ENCODE measurements at regions not wholly inside any gene's neighbourhood (a gene's known extent, or its start where the extent isn't known, plus 50 kb on each side); places are given as distances from the start of the nearest gene placed in this dataset.
A peak's percentile ranks its signal among the peaks of the same experiment; 100 is the strongest.

DNA sequence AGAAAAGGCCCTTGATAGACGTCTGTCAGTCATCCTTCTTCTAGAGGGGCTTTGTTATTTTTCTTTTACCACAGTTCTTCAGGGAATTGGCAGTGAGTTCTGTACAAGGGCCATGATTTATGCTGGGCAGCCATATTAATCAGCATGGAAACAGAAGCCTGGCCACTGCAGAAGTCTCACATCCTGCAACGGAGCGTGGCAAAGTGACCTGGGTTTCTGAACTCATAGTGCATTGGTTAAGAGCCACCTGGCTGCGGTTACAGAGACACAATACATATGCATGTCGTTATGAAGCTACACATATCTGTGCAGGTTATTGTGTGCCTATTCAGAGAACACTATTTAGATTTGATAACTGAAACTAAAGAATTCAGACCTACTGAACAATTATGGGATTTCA lies 419.4 kb upstream of the CELF2 start:
- Histone ChIP-seq H3K27me3 (ENCODE audit: control insufficient read depth in 4 of 4, insufficient read depth in 4 of 4, low read length in 3 of 4) (peaks cover 0 to 2% (median 0%) of the 10 kb centered on the region in 4 donors), H3K27ac (ENCODE audit: low read depth in 1 of 2, low read length in 2 of 2) (no peak overlapping the region), H3K36me3 (ENCODE audit: control insufficient read depth in 4 of 4, insufficient read depth in 3 of 4, low read depth in 1 of 4, low read length in 3 of 4) (no peaks in the 10 kb centered on the region), H3K9me3 (ENCODE audit: control insufficient read depth in 4 of 4, low read length in 3 of 4) (no peaks in the 10 kb centered on the region), H3K4me1 (ENCODE audit: control insufficient read depth in 4 of 4, insufficient read depth in 4 of 4, low read length in 3 of 4) (no peaks in the 10 kb centered on the region), H3K4me3 (ENCODE audit: low read depth in 1 of 3, low read length in 3 of 3) (no peak overlapping the region), H3K9ac (ENCODE audit: low read depth in 1 of 2, low read length in 2 of 2) (no peak overlapping the region)
- no peak for DNase-seq (ENCODE audit: low spot score)
- 85% methylated on average over 5 of the region's 5 CpGs for WGBS
- TF ChIP-seq HNF4A (conservative IDR thresholded peaks at IDR 0.05) (no peak), TAF1 (conservative IDR thresholded peaks at IDR 0.05) (no peak), FOXA2 (IDR thresholded peaks at IDR 0.05) (no peak), RAD21 (IDR thresholded peaks at IDR 0.05) (no peak), RXRA (IDR thresholded peaks at IDR 0.05) (no peak), YY1 (IDR thresholded peaks at IDR 0.05) (no peak), NR2F2 (IDR thresholded peaks at IDR 0.05) (no peak), EGR1 (IDR thresholded peaks at IDR 0.05; ENCODE audit: low read depth in 2 of 2) (no peak)
- TF ChIP-seq, protein P1, sequence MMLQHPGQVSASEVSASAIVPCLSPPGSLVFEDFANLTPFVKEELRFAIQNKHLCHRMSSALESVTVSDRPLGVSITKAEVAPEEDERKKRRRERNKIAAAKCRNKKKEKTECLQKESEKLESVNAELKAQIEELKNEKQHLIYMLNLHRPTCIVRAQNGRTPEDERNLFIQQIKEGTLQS (IDR thresholded peaks at IDR 0.05), result no peak
- TF ChIP-seq, protein P2, sequence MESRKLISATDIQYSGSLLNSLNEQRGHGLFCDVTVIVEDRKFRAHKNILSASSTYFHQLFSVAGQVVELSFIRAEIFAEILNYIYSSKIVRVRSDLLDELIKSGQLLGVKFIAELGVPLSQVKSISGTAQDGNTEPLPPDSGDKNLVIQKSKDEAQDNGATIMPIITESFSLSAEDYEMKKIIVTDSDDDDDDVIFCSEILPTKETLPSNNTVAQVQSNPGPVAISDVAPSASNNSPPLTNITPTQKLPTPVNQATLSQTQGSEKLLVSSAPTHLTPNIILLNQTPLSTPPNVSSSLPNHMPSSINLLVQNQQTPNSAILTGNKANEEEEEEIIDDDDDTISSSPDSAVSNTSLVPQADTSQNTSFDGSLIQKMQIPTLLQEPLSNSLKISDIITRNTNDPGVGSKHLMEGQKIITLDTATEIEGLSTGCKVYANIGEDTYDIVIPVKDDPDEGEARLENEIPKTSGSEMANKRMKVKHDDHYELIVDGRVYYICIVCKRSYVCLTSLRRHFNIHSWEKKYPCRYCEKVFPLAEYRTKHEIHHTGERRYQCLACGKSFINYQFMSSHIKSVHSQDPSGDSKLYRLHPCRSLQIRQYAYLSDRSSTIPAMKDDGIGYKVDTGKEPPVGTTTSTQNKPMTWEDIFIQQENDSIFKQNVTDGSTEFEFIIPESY (IDR thresholded peaks at IDR 0.05), result no peak
- TF ChIP-seq, protein P3, sequence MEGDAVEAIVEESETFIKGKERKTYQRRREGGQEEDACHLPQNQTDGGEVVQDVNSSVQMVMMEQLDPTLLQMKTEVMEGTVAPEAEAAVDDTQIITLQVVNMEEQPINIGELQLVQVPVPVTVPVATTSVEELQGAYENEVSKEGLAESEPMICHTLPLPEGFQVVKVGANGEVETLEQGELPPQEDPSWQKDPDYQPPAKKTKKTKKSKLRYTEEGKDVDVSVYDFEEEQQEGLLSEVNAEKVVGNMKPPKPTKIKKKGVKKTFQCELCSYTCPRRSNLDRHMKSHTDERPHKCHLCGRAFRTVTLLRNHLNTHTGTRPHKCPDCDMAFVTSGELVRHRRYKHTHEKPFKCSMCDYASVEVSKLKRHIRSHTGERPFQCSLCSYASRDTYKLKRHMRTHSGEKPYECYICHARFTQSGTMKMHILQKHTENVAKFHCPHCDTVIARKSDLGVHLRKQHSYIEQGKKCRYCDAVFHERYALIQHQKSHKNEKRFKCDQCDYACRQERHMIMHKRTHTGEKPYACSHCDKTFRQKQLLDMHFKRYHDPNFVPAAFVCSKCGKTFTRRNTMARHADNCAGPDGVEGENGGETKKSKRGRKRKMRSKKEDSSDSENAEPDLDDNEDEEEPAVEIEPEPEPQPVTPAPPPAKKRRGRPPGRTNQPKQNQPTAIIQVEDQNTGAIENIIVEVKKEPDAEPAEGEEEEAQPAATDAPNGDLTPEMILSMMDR (IDR thresholded peaks at IDR 0.05; ENCODE audit: low read depth, low read length, missing input control), result no peak

DNA sequence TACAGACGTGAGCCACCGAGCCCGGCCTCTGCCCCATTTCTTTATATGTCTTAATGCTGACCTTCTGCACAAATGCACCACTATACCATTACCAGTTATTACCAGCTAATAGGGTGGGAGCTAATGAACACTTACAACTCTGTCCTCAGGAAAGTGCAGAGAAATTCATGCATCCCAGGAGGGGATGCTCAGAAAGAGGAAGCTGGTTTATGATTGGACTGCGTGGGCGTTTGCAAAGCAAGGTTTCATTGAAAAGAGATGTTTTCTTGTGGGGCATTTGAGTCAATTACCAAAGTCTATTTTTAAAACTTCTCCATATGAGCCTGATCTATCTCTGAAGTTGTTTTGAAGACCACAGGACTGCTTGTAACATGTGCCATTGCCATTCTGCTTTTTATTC lies 417.7 kb upstream of the CELF2 start:
- TF ChIP-seq YY1 (IDR thresholded peaks at IDR 0.05), result no peak
- H3K27ac ChIP-seq (ENCODE audit: low read depth in 1 of 2, low read length in 2 of 2), result no peak overlapping the region
- 83% methylated on average over 5 of the region's 5 CpGs for WGBS

DNA sequence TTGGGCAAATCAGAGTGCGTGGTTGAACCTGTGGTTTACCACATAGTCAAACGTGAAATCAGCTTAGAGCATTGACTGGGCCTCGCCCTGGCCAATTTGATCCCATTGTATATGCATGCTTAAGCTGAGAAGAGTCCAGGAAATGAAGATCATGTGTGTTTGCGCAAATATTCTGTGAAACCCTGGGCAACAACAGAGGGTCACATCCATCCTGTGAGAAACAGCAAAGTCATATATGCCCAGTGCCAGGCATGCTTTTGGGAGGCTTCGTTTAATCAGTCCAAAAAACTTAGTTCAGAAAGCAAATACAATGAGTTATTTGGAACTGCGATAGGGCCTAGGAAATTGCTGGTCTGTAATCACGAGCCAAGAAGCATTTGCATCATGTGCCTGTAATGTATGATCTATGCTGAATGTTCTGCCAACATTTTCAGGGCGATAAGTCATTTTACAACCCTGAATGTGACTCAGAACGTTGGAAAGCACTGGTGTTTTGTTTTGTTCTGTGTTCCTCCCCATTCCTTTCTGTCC lies 412.1 kb upstream of the CELF2 start:
- Histone ChIP-seq H3K27ac (ENCODE audit: low read depth in 1 of 2, low read length in 2 of 2) (no peak overlapping the region), H3K9me3 (ENCODE audit: control insufficient read depth in 4 of 4, low read length in 3 of 4) (no peaks in the 10 kb centered on the region), H3K4me3 (ENCODE audit: low read depth in 1 of 3, low read length in 3 of 3) (no peak overlapping the region), H3K27me3 (ENCODE audit: control insufficient read depth in 4 of 4, insufficient read depth in 4 of 4, low read length in 3 of 4) (no peaks in the 10 kb centered on the region), H3K9ac (ENCODE audit: low read depth in 1 of 2, low read length in 2 of 2) (no peak overlapping the region), H3K36me3 (ENCODE audit: control insufficient read depth in 4 of 4, insufficient read depth in 3 of 4, low read depth in 1 of 4, low read length in 3 of 4) (no peaks in the 10 kb centered on the region), H3K4me1 (ENCODE audit: control insufficient read depth in 4 of 4, insufficient read depth in 4 of 4, low read length in 3 of 4) (no peaks in the 10 kb centered on the region)
- no peak for DNase-seq (ENCODE audit: low spot score)
- TF ChIP-seq, protein P4, sequence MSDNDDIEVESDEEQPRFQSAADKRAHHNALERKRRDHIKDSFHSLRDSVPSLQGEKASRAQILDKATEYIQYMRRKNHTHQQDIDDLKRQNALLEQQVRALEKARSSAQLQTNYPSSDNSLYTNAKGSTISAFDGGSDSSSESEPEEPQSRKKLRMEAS (IDR thresholded peaks at IDR 0.05), result no peak
- TF ChIP-seq FOXA2 (IDR thresholded peaks at IDR 0.05), result no peak
- TF ChIP-seq EGR1 (IDR thresholded peaks at IDR 0.05; ENCODE audit: low read depth in 2 of 2), result no peak
- peak; percentile 9 for TF ChIP-seq SP1 (IDR thresholded peaks at IDR 0.05)
- 69% methylated on average over 9 of the region's 9 CpGs for WGBS

More for the DNA sequence above, 417.7 kb upstream of the CELF2 start:
- H3K4me3 ChIP-seq (ENCODE audit: low read depth in 1 of 3, low read length in 3 of 3), result no peak overlapping the region
- no peaks in the 10 kb centered on the region for H3K9me3 ChIP-seq (ENCODE audit: control insufficient read depth in 4 of 4, low read length in 3 of 4)
- no peaks in the 10 kb centered on the region for H3K4me1 ChIP-seq (ENCODE audit: control insufficient read depth in 4 of 4, insufficient read depth in 4 of 4, low read length in 3 of 4)
- no peak for DNase-seq (ENCODE audit: low spot score)
- H3K36me3 ChIP-seq (ENCODE audit: control insufficient read depth in 4 of 4, insufficient read depth in 3 of 4, low read depth in 1 of 4, low read length in 3 of 4), result no peaks in the 10 kb centered on the region
- no peak overlapping the region for H3K9ac ChIP-seq (ENCODE audit: low read depth in 1 of 2, low read length in 2 of 2)
- no peaks in the 10 kb centered on the region for H3K27me3 ChIP-seq (ENCODE audit: control insufficient read depth in 4 of 4, insufficient read depth in 4 of 4, low read length in 3 of 4)
